Body of pancreas (tissue), 4 donors: ENCODE measurements at regions not wholly inside any gene's neighbourhood (a gene's known extent, or its start where the extent isn't known, plus 50 kb on each side); places are given as distances from the start of the nearest gene placed in this dataset.
"Not testable (repeated sequence)": the region's sequence is repeated elsewhere in the genome, so short reads cannot be mapped to it uniquely, and the experiment has no call there.

Source experiments
- ATAC-seq: fragments of 150-250 bp; one replicate; pipeline ENCODE4 v1.9.1; 2016
- DNase-seq, 4 donors: peaks; one replicate each; pipeline ENCODE4 v3.0.0-alpha.2; 2019
- H3K27ac ChIP-seq, 4 donors: fragments of 200-600 bp; sonication (generic); 1 replicate in 3 of 4; 2 replicates in 1 of 4; pipeline versions ENCODE4 v1.5.1 to v1.6.1; 2016 to 2019; ENCODE audit warnings: mild to moderate bottlenecking in 1 of 4, mixed read lengths in 1 of 4, moderate library complexity in 1 of 4
- H3K27me3 ChIP-seq, 2 donors: fragments of 200-600 bp; sonication (generic); one replicate each; pipeline ENCODE4 v1.6.0; 2016; ENCODE audit warnings: mild to moderate bottlenecking in 1 of 2
- H3K36me3 ChIP-seq, 2 donors: fragments of 200-600 bp; sonication (generic); replicated peaks in 1 of 2; 2 replicates each; pipeline ENCODE4 v1.5.1; 2016; ENCODE audit warnings: low read depth in 2 of 2; ENCODE audit not compliant: insufficient read depth in 1 of 2
- H3K4me1 ChIP-seq: fragments of 200-600 bp; sonication (generic); one replicate; pipeline ENCODE4 v1.6.0; 2016
- H3K4me3 ChIP-seq, 2 donors: fragments of 200-600 bp; sonication (generic); 1 replicate in 1 of 2; 2 replicates in 1 of 2; pipeline ENCODE4 v1.5.1; 2016 to 2019
- H3K9me3 ChIP-seq, 3 donors: fragments of 200-600 bp; sonication (generic); 1 replicate in 2 of 3; 2 replicates in 1 of 3; pipeline ENCODE4 v1.5.1; 2016
- POLR2A ChIP-seq, 3 donors: fragments of 450-650 bp; IDR thresholded peaks; one replicate each; pipeline ENCODE4 v1.6.1; 2016; ENCODE audit warnings: antibody characterized with exemption in 3 of 3, mild to moderate bottlenecking in 2 of 3
- WGBS, 2 donors: methylation state at CpG; one replicate each; pipeline ENCODE4 v1.1.5; 2017; 5-methylcytosine and 5-hydroxymethylcytosine counted together
- intact Hi-C: fragments of 100-400 bp; cut with DNase I; formaldehyde crosslinking; loops from one replicate; pipeline ENCODE4 v1.15.1; 2023
- TF ChIP-seq, protein P1 (sequence below), 7 experiments: fragments of 450-650 bp in 4 of 7; fragments of 200-600 bp in 3 of 7; sonication (generic) in 3 of 7; IDR thresholded peaks; one replicate each; pipeline ENCODE4 v1.5.1; 2016 to 2019; ENCODE audit warnings: antibody characterized with exemption in 7 of 7

DNA sequence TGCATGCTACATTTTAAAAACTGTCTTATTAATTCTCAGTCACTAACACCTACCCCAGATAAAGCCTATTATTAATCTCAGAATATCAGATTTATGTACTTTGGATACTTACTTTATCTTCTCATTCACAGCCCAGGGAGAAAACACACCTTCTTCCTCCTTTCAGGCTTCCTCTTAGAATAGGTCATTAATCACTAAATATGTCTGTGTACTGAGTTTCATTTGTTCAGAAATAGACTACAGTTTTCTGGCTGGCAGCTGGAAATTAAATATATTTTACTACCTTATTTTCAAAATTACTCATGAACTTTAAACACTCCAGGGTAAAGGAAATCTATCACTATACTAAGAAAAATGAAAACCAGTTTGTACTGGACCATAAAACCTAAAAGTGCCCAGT lies 147.7 kb upstream of the DST start:
- Histone ChIP-seq H3K9me3 (no peaks in the 10 kb centered on the region), H3K4me3 (no peak overlapping the region), H3K27me3 (no peaks in the 10 kb centered on the region), H3K36me3 (no peaks in the 10 kb centered on the region), H3K4me1 (no peaks in the 10 kb centered on the region), H3K27ac (no peak overlapping the region)
- intact Hi-C loops = no loop called here
- no peak for DNase-seq
- ATAC-seq = no peak
- TF ChIP-seq, protein P1, sequence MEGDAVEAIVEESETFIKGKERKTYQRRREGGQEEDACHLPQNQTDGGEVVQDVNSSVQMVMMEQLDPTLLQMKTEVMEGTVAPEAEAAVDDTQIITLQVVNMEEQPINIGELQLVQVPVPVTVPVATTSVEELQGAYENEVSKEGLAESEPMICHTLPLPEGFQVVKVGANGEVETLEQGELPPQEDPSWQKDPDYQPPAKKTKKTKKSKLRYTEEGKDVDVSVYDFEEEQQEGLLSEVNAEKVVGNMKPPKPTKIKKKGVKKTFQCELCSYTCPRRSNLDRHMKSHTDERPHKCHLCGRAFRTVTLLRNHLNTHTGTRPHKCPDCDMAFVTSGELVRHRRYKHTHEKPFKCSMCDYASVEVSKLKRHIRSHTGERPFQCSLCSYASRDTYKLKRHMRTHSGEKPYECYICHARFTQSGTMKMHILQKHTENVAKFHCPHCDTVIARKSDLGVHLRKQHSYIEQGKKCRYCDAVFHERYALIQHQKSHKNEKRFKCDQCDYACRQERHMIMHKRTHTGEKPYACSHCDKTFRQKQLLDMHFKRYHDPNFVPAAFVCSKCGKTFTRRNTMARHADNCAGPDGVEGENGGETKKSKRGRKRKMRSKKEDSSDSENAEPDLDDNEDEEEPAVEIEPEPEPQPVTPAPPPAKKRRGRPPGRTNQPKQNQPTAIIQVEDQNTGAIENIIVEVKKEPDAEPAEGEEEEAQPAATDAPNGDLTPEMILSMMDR (IDR thresholded peaks at IDR 0.05) = no peak
- no peak for TF ChIP-seq POLR2A (IDR thresholded peaks at IDR 0.05)

DNA sequence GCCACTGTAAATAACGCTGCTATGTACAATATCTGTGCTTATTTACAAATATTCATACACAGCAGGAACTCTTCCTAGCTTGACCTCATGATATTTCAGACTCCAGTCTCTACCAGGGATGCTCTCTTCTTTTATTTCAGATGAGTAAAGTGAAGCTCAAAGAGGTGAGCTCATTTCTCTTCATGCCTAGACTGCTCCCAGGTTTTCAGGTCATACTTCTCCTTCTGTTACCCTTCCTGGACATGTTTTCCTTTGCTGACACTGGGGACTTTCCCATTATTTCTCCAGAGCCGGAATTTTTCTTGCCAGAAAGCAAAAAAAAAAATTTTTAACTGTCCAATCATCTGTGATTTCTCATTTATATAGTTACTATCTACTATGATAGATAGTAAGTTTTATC lies 147.2 kb upstream of the DST start:
- no peaks in the 10 kb centered on the region for H3K9me3 ChIP-seq
- WGBS, 2 donors = 35 to 39% methylated on average over 2 of the region's 2 CpGs
- H3K4me3 ChIP-seq = no peak overlapping the region
- H3K4me1 ChIP-seq = no peaks in the 10 kb centered on the region
- ATAC-seq (no peak), DNase-seq (no peak)
- H3K27me3 ChIP-seq = no peaks in the 10 kb centered on the region
- H3K36me3 ChIP-seq = no peaks in the 10 kb centered on the region
- TF ChIP-seq POLR2A (IDR thresholded peaks at IDR 0.05) = no peak
- TF ChIP-seq, protein P1 (IDR thresholded peaks at IDR 0.05) = no peak
- H3K27ac ChIP-seq = no peak overlapping the region
- intact Hi-C loops = no loop called here

DNA sequence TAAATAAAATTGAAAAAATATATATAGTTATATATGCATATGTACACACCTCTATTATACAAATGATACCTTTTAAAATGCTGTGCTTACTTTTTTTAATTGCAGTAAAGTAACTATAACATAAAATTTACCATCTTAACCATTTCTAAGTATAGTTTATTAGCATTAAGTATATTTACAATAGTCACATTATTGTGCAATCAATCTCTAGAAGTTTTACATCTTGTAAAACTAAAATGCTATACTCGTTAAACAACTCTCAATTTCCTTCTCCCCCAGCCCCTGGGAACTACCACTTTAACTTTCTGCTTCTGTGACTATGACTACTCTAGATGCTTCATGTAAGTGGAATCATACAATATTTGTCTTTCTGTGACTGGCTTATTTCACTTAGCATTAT lies 146.7 kb upstream of the DST start:
- no peak for TF ChIP-seq POLR2A (IDR thresholded peaks at IDR 0.05)
- TF ChIP-seq, protein P1 (IDR thresholded peaks at IDR 0.05) = no peak
- H3K27ac ChIP-seq = no peak overlapping the region
- no peaks in the 10 kb centered on the region for H3K4me1 ChIP-seq
- WGBS, 2 donors = 51 to 52% methylated on average over 1 of the region's 1 CpG
- ATAC-seq = no peak
- H3K27me3 ChIP-seq = no peaks in the 10 kb centered on the region
- no peaks in the 10 kb centered on the region for H3K9me3 ChIP-seq
- intact Hi-C loops = no loop called here
- no peaks in the 10 kb centered on the region for H3K36me3 ChIP-seq
- no peak overlapping the region for H3K4me3 ChIP-seq
- DNase-seq = no peak

DNA sequence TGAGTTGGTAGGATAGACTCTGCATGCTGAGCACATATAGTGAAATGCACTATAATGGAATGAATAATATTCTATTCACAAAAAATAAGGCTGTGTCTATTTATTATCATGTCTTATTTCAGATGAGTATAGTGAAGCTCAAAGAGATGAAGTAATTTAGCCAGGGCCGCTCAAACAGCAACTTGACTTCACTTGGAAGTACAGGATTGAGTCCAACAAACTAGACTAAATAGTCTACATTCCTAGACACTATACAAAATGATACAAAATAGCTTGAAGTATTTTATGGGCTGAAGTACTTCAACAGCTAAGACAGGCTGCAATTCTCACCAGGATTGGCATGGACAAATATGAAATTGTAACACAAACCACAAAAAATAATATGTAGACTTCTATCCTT lies 144.5 kb upstream of the DST start:
- no peak for ATAC-seq
- intact Hi-C loops = no loop called here

DNA sequence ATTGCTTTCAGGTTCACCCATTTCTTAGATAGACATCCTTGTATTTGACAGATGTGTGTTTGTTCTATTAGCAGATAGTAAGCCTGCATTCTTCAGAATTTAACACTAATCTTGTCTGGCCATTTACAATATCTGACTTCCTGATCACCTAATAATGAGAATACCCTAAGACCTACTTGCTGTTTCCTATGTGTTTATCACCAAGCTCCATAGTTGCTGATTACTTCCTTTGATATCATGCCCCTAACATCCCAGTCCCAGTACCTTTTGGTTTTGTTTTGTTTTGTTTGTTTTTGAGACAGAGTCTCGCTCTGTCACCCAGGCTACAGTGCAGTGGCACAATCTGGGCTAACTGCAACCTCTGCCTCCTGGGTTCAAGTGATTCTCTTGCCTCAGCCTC lies 143.6 kb upstream of the DST start:
- 90 to 94% methylated on average over 1 of the region's 1 CpG for WGBS, 2 donors
- no peak for ATAC-seq
- no peaks in the 10 kb centered on the region for H3K9me3 ChIP-seq
- no peak for TF ChIP-seq POLR2A (IDR thresholded peaks at IDR 0.05)
- TF ChIP-seq, protein P1 (IDR thresholded peaks at IDR 0.05) = no peak
- H3K27ac ChIP-seq = no peak overlapping the region
- intact Hi-C loops = no loop called here
- no peaks in the 10 kb centered on the region for H3K4me1 ChIP-seq
- no peaks in the 10 kb centered on the region for H3K36me3 ChIP-seq
- H3K27me3 ChIP-seq = no peaks in the 10 kb centered on the region
- DNase-seq = no peak
- no peak overlapping the region for H3K4me3 ChIP-seq

More for the DNA sequence above, 144.5 kb upstream of the DST start:
- H3K27ac ChIP-seq = no peak overlapping the region
- TF ChIP-seq, protein P1 (IDR thresholded peaks at IDR 0.05) = no peak
- TF ChIP-seq POLR2A (IDR thresholded peaks at IDR 0.05) = no peak
- no peaks in the 10 kb centered on the region for H3K36me3 ChIP-seq
- 75 to 76% methylated on average over 1 of the region's 1 CpG for WGBS, 2 donors
- no peaks in the 10 kb centered on the region for H3K4me1 ChIP-seq
- no peak overlapping the region for H3K4me3 ChIP-seq
- no peak for DNase-seq
- no peaks in the 10 kb centered on the region for H3K9me3 ChIP-seq
- H3K27me3 ChIP-seq = no peaks in the 10 kb centered on the region

DNA sequence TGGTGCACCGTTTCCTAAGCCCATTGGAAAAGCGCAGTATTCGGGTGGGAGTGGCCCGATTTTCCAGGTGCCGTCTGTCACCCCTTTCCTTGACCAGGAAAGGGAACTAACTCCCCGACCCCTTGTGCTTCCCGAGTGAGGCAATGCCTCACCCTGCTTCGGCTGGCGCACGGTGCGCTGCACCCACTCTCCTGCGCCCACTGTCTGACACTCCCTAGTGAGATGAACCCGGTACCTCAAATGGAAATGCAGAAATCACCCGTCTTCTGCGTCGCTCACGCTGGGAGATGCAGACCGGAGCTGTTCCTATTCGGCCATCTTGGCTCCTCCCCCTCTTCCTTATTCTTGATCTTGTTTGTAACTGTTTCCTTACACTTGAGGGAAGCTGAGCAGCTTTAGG lies 142.8 kb upstream of the DST start:
- ATAC-seq, intact Hi-C loops, H3K27ac ChIP-seq, H3K27me3 ChIP-seq, H3K4me3 ChIP-seq, DNase-seq, H3K4me1 ChIP-seq, H3K9me3 ChIP-seq, H3K36me3 ChIP-seq: not testable (repeated sequence)
- 84 to 86% methylated on average over 18 to 19 of the region's 19 CpGs for WGBS, 2 donors

DNA sequence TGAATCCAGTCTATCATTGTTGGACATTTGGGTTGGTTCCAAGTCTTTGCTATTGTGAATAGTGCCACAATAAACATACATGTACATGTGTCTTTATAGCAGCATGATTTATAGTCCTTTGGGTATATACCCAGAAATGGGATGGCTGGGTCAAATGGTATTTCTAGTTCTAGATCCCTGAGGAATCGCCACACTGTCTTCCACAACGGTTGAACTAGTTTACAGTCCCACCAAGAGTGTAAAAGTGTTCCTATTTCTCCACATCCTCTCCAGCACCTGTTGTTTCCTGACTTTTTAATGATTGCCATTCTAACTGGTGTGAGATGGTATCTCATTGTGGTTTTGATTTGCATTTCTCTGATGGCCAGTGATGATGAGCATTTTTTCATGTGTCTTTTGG lies 137.4 kb upstream of the DST start:
- H3K36me3 ChIP-seq, H3K4me3 ChIP-seq, H3K4me1 ChIP-seq, H3K9me3 ChIP-seq, DNase-seq, H3K27me3 ChIP-seq, ATAC-seq, H3K27ac ChIP-seq, intact Hi-C loops: not testable (repeated sequence)
- 75 to 86% methylated on average over 2 of the region's 2 CpGs for WGBS, 2 donors

DNA sequence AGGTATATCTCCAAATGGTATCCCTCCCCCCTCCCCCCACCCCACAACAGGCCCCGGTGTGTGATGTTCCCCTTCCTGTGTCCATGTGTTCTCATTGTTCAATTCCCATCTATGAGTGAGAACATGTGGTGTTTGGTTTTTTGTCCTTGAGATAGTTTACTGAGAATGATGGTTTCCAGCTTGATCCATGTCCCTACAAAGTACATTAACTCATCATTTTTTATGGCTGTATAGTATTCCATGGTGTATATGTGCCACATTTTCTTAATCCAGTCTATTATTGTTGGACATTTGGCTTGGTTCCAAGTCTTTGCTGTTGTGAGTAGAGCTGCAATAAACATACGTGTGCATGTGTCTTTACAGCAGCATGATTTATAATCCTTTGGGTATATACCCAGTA lies 135.8 kb upstream of the DST start:
- intact Hi-C loops, DNase-seq, H3K27ac ChIP-seq, H3K27me3 ChIP-seq, ATAC-seq, H3K36me3 ChIP-seq, H3K4me1 ChIP-seq, H3K4me3 ChIP-seq, H3K9me3 ChIP-seq: not testable (repeated sequence)
- WGBS, 2 donors = 85 to 93% methylated on average over 2 of the region's 2 CpGs
